Activated naive CD8-positive, alpha-beta T cell treated with anti-CD3 and anti-CD28 coated beads, Interleukin-2, amount 10 ng/mL, durations not matched to agents 7 days and 5 days (primary cell): ENCODE measurements at regions not wholly inside any gene's neighbourhood (a gene's known extent, or its start where the extent isn't known, plus 50 kb on each side); places are given as distances from the start of the nearest gene placed in this dataset.
"Not testable (repeated sequence)": the region's sequence is repeated elsewhere in the genome, so short reads cannot be mapped to it uniquely, and the experiment has no call there.

ENCODE experiments used
- ATAC-seq: fragments of 150-1000 bp; cut with Tn5 transposase; one replicate; pipeline ENCODE4 v1.10.0; 2021; ENCODE audit warnings: low read depth, moderate library complexity
- POLR2A ChIA-PET: fragments of 350-600 bp; sonication (Branson Sonifier 250); formaldehyde crosslinking; loops from one replicate; lab custom pipeline; 2021; ENCODE audit warnings: antibody characterized with exemption; lab: Charles Lee
- DNase-seq: peaks from one replicate; pipeline ENCODE4 v3.0.0; 2021
- H3K27ac Mint-ChIP-seq: one replicate; pipeline ENCODE4 v1.8.0; 2022; ENCODE audit warnings: mild to moderate bottlenecking, mixed read lengths
- H3K27me3 Mint-ChIP-seq: one replicate; pipeline ENCODE4 v1.8.0; 2022; ENCODE audit warnings: mild to moderate bottlenecking, moderate library complexity, mixed read lengths
- H3K36me3 Mint-ChIP-seq: one replicate; pipeline ENCODE4 v1.8.0; 2021; ENCODE audit warnings: mild to moderate bottlenecking, mixed read lengths
- H3K4me1 Mint-ChIP-seq: one replicate; pipeline ENCODE4 v1.8.0; 2021; ENCODE audit warnings: mixed read lengths
- H3K4me3 Mint-ChIP-seq: one replicate; pipeline ENCODE4 v1.8.0; 2022; ENCODE audit warnings: mild to moderate bottlenecking, moderate library complexity, mixed read lengths
- H3K9me3 Mint-ChIP-seq: one replicate; pipeline ENCODE4 v1.8.0; 2021; ENCODE audit warnings: mixed read lengths

- H3K4me1 Mint-ChIP-seq, POLR2A ChIA-PET, H3K27ac Mint-ChIP-seq, H3K9me3 Mint-ChIP-seq, H3K36me3 Mint-ChIP-seq, ATAC-seq, DNase-seq, H3K27me3 Mint-ChIP-seq, H3K4me3 Mint-ChIP-seq: not testable (repeated sequence)
These were observed 4481.3 kb upstream of the TPTE start for GRCh38 chr21:6040095-6040494.

- not testable (repeated sequence) for H3K4me1 Mint-ChIP-seq
These were observed 4477.7 kb upstream of the TPTE start for GRCh38 chr21:6043430-6044275.

DNA sequence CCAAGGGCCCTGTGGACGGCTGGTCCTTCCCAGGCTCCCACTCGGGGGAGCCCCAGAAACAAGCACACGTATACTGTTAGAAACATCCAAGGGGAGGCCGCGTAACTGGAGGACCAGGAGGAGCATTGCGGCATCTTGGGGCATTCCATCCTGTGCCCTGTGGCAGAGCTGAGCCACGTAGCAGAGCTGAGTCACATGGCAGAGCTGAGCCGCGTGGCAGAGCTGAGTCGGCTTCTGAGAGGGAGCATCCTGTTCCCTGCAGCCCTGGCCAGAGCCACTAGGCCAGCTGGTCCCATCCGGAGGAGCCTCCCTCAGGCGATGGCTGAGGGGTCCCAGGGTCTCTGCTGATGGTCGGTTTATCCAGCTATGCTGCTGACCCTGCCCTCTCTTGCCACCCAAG lies 4476.7 kb upstream of the TPTE start:
- DNase-seq, H3K27ac Mint-ChIP-seq, H3K27me3 Mint-ChIP-seq, H3K36me3 Mint-ChIP-seq, H3K4me1 Mint-ChIP-seq, H3K9me3 Mint-ChIP-seq, H3K4me3 Mint-ChIP-seq, ATAC-seq, POLR2A ChIA-PET: not testable (repeated sequence)

More at GRCh38 chr21:6043430-6044275, 4477.7 kb upstream of the TPTE start:
- H3K36me3 Mint-ChIP-seq, POLR2A ChIA-PET, H3K27ac Mint-ChIP-seq, H3K9me3 Mint-ChIP-seq, H3K27me3 Mint-ChIP-seq, H3K4me3 Mint-ChIP-seq, DNase-seq: not testable (repeated sequence)
- peak; percentile 76 for ATAC-seq

- DNase-seq, H3K4me1 Mint-ChIP-seq, H3K4me3 Mint-ChIP-seq, H3K27ac Mint-ChIP-seq, H3K27me3 Mint-ChIP-seq, H3K9me3 Mint-ChIP-seq, H3K36me3 Mint-ChIP-seq, ATAC-seq, POLR2A ChIA-PET: not testable (repeated sequence)
These were observed 4471.5 kb upstream of the TPTE start for GRCh38 chr21:6049930-6050329.

DNA sequence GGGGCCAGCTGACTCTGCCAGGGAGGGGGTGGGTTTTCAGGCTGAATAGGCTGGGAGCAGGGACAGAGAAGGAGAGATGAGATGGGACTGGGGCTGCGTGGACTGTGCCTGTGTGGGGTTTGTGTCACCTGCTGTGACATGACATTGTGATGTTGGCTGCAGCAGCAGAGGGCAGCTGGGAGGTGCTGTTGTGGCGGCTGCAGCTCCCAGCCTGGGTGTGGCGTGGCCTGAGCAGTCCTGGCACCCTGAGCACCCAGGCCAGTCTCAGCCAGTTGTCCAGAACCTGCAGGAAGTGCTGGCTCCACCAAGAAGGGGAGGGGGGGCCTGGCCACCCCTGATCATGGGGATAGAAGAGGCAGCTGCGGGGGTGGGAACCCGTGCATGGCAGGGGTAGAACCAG lies 4469.3 kb upstream of the TPTE start:
- ATAC-seq, H3K27me3 Mint-ChIP-seq: not testable (repeated sequence)

GRCh38 chr21:6053145-6053544 lies 4468.2 kb upstream of the TPTE start:
- H3K27me3 Mint-ChIP-seq, H3K9me3 Mint-ChIP-seq, POLR2A ChIA-PET, DNase-seq, H3K36me3 Mint-ChIP-seq, ATAC-seq, H3K4me1 Mint-ChIP-seq, H3K4me3 Mint-ChIP-seq, H3K27ac Mint-ChIP-seq: not testable (repeated sequence)

More for the DNA sequence above, 4469.3 kb upstream of the TPTE start:
- H3K36me3 Mint-ChIP-seq, H3K9me3 Mint-ChIP-seq, POLR2A ChIA-PET, H3K27ac Mint-ChIP-seq, H3K4me1 Mint-ChIP-seq, DNase-seq, H3K4me3 Mint-ChIP-seq: not testable (repeated sequence)

DNA sequence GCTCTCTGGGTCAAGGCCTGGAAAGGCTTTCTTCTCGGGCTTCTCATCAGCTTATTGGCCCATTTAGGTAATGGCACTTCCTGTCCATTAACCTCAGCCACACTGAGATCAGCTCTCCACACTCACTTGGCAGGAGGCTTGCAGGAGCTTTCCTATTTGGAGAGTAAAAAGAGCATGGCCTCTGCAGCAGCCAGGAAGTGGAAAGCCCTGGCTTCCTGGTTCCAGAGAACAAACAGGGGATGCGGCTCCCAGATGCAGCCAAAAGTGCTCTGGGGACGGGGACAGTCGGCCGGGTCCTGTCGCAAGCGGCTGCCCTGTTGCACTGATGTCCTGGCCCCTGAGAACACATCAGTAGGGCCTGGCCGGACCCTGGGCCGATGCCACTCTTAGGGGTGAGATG lies 4462.4 kb upstream of the TPTE start:
- ATAC-seq, POLR2A ChIA-PET, H3K27ac Mint-ChIP-seq: not testable (repeated sequence)

GRCh38 chr21:6060054-6060681 lies 4461.2 kb upstream of the TPTE start:
- H3K27me3 Mint-ChIP-seq, H3K9me3 Mint-ChIP-seq, H3K36me3 Mint-ChIP-seq, POLR2A ChIA-PET, ATAC-seq, H3K27ac Mint-ChIP-seq, H3K4me3 Mint-ChIP-seq, DNase-seq, H3K4me1 Mint-ChIP-seq: not testable (repeated sequence)

More for the DNA sequence above, 4462.4 kb upstream of the TPTE start:
- H3K4me3 Mint-ChIP-seq, H3K9me3 Mint-ChIP-seq, H3K36me3 Mint-ChIP-seq, DNase-seq, H3K27me3 Mint-ChIP-seq, H3K4me1 Mint-ChIP-seq: not testable (repeated sequence)

DNA sequence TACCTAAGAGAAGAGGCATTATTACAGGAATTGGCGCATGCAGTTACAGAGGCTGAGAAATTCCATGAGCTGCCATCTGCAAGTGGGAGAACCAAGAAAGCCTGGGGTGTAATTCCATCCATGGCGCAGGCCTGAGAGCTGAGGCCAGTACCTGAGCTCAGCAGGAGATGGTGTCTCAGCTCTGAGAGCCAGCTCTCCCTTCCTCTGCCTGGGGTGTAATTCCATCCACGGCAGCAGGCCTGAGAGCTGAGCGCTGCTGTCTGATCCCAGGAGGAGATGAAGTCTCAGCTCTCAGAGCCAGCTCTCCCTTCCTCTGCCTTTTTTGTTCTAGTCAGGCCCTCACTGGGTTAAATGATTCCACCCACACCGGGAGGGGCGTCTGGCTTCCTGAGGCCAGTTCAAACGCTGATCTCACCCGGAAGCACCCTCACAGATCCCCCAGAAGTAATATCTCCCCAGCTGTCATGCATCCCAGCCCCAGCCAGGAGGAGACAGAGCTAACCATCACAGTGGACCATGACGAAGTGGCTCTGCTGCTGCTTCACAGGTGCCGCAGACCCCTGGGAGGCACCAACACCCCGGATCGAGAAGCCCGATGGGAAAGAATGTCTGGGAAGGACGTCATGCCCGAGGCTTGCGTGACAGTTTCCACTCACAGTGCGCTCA lies 4454.9 kb upstream of the TPTE start:
- H3K4me3 Mint-ChIP-seq, H3K4me1 Mint-ChIP-seq, POLR2A ChIA-PET, H3K36me3 Mint-ChIP-seq, H3K9me3 Mint-ChIP-seq, H3K27ac Mint-ChIP-seq, DNase-seq, ATAC-seq, H3K27me3 Mint-ChIP-seq: not testable (repeated sequence)

- ATAC-seq, H3K4me3 Mint-ChIP-seq, H3K4me1 Mint-ChIP-seq, H3K36me3 Mint-ChIP-seq, H3K27me3 Mint-ChIP-seq, DNase-seq, H3K9me3 Mint-ChIP-seq, POLR2A ChIA-PET, H3K27ac Mint-ChIP-seq: not testable (repeated sequence)
These were observed 4453.1 kb upstream of the TPTE start for GRCh38 chr21:6068098-6068831.

- not testable (repeated sequence) for ATAC-seq
These were observed 4451.2 kb upstream of the TPTE start for GRCh38 chr21:6070213-6070612.

DNA sequence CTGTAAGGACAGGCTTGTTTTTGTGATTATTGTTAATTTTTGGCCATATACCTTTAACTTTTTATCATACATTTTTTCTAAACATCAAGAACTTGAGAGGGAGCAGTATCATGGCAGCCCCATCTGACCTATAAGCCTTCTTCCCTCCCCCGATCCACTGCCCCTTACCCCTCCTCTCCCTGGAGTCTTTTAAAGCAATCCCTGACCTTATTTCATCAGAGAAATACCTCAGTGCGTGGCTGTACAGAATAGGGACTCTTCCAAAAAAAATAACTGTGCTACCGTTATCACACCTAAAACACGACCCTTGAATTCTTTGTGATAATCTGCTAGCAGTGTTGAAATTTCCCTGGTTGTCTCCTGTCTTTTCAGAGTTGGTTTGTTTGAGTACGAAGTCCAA lies 4448.7 kb upstream of the TPTE start:
- H3K4me3 Mint-ChIP-seq, H3K27me3 Mint-ChIP-seq, H3K27ac Mint-ChIP-seq, H3K4me1 Mint-ChIP-seq, ATAC-seq, H3K36me3 Mint-ChIP-seq, H3K9me3 Mint-ChIP-seq, DNase-seq, POLR2A ChIA-PET: not testable (repeated sequence)

More at GRCh38 chr21:6070213-6070612, 4451.2 kb upstream of the TPTE start:
- POLR2A ChIA-PET, H3K27me3 Mint-ChIP-seq, DNase-seq, H3K36me3 Mint-ChIP-seq, H3K9me3 Mint-ChIP-seq, H3K4me1 Mint-ChIP-seq: not testable (repeated sequence)
- H3K27ac Mint-ChIP-seq: peak overlapping the region; percentile 80
- peak overlapping the region; percentile 46 for H3K4me3 Mint-ChIP-seq

DNA sequence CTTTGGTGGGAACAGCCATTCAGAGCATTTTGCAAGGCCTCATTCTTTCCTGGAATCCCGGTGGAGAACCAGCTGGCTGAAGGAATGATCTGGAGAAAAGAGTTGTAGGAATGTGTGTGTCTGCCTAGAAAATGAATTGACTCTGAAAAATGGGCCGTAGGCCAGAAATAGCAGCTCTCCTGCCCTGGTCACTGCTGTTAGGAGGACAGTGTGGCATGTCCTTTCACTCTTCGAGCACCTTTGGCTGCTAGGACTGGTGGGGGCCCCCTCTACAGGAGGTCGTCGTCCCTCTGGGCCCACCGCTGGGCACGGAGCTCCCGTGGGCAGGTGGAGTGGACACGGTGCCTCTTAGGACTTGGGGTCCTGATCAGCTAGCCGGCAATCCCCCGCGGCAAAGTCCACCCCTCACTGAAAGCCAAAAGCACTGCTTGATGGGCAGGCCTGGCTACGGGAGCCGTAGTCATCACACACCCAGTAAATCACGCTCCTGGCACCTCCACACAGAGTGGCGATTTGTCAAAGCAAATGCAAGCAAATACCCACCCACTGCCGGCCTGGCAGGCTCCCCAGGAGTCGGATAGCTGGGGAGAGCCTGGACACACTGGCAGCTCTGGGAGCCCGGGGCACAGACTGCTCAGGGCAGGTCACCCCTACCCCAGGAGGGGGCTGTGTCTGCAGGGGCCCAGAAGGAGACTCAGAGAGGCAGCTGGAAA lies 4447.2 kb upstream of the TPTE start:
- H3K27me3 Mint-ChIP-seq, H3K27ac Mint-ChIP-seq, DNase-seq, H3K9me3 Mint-ChIP-seq, H3K4me3 Mint-ChIP-seq, H3K36me3 Mint-ChIP-seq, ATAC-seq, POLR2A ChIA-PET, H3K4me1 Mint-ChIP-seq: not testable (repeated sequence)
